ENCODE measurements at regions not wholly inside any gene's neighbourhood (a gene's known extent, or its start where the extent isn't known, plus 50 kb on each side); places are given as distances from the start of the nearest gene placed in this dataset.

DNA sequence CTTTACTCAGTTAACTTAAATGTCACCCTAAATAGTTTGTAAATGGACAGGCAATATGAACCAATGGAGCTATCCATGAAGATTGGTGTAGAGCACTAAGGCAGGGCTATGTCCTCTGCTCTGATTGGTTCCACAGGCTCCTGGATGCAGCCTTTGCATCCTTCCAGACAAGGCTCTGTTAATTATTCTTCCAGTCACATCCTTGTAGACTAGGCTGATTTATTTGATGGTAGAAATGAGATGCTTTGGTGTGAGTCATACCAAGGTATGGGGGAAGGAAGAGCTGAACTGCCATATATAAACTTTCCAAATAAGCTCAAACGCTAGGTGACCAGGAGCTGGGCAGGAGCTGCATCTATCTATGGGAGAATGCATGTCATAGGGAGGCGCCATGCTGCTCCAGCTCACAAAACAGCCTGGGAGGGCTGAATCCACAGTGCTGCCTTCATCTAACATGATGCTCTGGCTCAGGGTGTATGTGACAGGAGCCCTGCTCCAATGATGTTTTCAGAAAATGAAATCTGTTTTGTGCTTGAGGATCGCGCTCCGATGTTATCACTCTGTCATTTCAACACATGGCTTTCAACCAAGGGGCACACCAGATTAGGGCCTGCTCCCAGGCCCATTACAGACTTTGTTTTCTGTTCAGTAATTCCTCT, 818.0 kb upstream of the ZNF608 start:
- CTCF ChIA-PET, result no interaction called here
- H3K27ac ChIP-seq (ENCODE audit: low read length), result no peak overlapping the region
- no peaks in the 10 kb centered on the region for H3K27me3 ChIP-seq (replicated peaks in 1 of 2; ENCODE audit: control insufficient read depth in 2 of 2, extremely low read depth in 1 of 2, insufficient read depth in 2 of 2, low read length in 1 of 2)
- H3K27ac Mint-ChIP-seq, result no peak overlapping the region
- ATAC-seq (replicated peaks in 1 of 4), result no peak
- no peak overlapping the region for H3K4me3 Mint-ChIP-seq
- H3K4me3 ChIP-seq (ENCODE audit: control insufficient read depth in 1 of 2, extremely low read depth in 1 of 2, low read length in 1 of 2), result no peak overlapping the region
- DNase-seq, result no peak
- H3K9me3 Mint-ChIP-seq, result peaks cover 6 to 7% (median 7%) of the 10 kb centered on the region in 3 donors
- no peaks in the 10 kb centered on the region for H3K4me1 Mint-ChIP-seq
- no peaks in the 10 kb centered on the region for H3K36me3 Mint-ChIP-seq
- no peaks in the 10 kb centered on the region for H3K4me1 ChIP-seq (ENCODE audit: control insufficient read depth in 1 of 2, extremely low read depth in 1 of 2, insufficient read depth in 2 of 2, low read length in 2 of 2)
- no peaks in the 10 kb centered on the region for H3K27me3 Mint-ChIP-seq
- POLR2A ChIA-PET, result no interaction called here
- WGBS (ENCODE audit: insufficient coverage), result 72% methylated on average over 2 of the region's 5 CpGs
- no peaks in the 10 kb centered on the region for H3K9me3 ChIP-seq
- H3K36me3 ChIP-seq (ENCODE audit: control insufficient read depth in 2 of 2, extremely low read depth in 1 of 2, insufficient read depth in 1 of 2, low read length in 1 of 2), result no peaks in the 10 kb centered on the region

DNA sequence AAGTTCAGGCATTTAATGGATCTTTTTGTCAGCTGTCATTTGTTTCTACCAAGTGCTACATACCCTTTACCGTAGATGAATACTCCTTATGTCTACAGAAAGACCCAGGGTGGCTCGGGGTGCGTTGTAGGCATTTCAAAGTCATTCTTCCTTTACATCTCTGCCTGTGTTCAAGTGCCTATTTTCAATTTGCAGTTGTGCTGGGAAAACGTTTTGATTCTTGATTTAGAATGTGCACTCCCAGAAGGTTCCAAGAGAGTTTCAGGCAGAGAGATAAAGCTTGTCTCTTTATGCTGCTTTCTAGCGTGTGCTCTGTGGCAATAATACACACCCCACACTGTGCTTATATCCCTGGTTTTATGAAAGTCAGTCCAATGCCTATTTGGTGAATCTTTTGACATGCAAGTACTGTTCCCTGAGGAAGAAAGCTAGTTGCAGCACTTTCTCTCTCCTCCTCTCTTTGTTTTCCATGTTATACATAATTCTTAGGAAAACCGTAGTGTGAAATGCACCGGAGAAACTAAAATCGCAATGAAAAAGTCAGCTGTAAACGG, 828.1 kb upstream of the ZNF608 start:
- POLR2A ChIA-PET, result no interaction called here
- Mint-ChIP-seq H3K9me3 (peaks cover 6 to 14% (median 11%) of the 10 kb centered on the region in 3 donors), H3K4me1 (no peaks in the 10 kb centered on the region), H3K27ac (no peak overlapping the region), H3K4me3 (no peak overlapping the region), H3K27me3 (no peaks in the 10 kb centered on the region), H3K36me3 (no peaks in the 10 kb centered on the region)
- Histone ChIP-seq H3K36me3 (ENCODE audit: control insufficient read depth in 2 of 2, extremely low read depth in 1 of 2, insufficient read depth in 1 of 2, low read length in 1 of 2) (no peaks in the 10 kb centered on the region), H3K9me3 (no peaks in the 10 kb centered on the region), H3K27me3 (replicated peaks in 1 of 2; ENCODE audit: control insufficient read depth in 2 of 2, extremely low read depth in 1 of 2, insufficient read depth in 2 of 2, low read length in 1 of 2) (no peaks in the 10 kb centered on the region), H3K4me1 (ENCODE audit: control insufficient read depth in 1 of 2, extremely low read depth in 1 of 2, insufficient read depth in 2 of 2, low read length in 2 of 2) (no peaks in the 10 kb centered on the region), H3K27ac (ENCODE audit: low read length) (no peak overlapping the region), H3K4me3 (ENCODE audit: control insufficient read depth in 1 of 2, extremely low read depth in 1 of 2, low read length in 1 of 2) (no peak overlapping the region)
- DNase-seq, result no peak
- CTCF ChIA-PET, result no interaction called here
- 92% methylated on average over 3 of the region's 9 CpGs for WGBS (ENCODE audit: insufficient coverage)
- ATAC-seq (replicated peaks in 1 of 4), result no peak

DNA sequence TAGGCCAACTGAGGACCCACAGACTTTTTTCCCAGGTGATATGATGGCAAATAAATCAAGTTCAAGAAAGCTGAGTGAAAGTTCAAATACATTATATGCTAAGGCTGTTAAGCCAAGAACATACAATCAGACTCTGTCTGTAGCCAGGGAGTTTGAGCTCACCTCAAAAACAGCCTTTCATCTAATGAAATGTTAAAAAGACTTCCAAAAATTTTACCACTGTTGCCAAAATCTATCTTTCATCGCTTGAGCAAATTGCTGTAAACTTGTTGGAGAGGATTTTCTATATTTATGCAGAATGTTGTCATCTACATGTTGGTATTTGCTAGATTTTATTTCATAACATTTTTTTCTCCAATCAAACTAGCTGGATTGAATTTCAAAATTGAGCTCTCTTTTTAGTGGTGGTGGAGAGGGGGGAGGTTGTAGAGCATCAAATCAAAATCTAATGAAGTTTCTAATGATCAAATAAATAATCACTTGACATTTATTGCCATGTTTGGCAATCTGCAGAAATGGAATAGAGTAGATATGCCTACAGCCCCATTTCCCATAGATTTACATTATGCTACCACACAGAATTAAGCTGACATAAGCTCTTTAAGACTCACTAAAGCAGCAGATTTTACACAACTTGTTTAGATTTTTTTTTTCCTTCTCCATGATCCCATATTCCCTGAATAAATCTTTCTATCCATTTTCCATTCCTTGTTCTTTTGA, 828.9 kb upstream of the ZNF608 start:
- Mint-ChIP-seq H3K4me3 (no peak overlapping the region), H3K27ac (no peak overlapping the region)

DNA sequence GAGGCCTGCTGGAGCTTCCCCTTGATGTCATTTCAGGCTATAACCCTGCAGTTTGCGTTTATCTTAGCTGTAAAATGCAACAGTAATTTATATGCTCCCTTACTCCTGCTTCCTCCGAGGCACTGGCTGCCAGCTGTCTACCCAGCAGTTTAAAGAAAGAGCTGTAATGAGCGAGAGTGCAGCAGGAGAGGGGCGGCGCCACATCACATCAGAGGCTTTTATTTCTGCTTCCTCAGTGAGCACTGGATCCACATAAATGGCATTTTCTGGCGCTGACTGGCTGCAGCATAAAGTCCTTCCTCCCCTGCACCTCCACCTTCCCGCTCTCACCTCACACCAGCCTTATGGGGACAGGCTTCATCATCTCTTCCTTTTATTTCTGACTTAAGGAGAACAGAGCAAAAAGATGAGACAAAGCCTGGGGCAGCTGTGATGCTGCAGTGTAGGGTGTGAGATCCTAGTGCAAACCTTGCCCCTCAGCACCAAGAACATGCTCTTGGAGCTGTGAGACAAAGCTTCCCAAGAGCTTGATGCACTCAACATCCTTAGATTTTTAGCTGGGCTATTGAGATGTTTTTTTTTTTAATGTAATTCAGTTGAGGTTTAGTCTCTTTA, 829.6 kb upstream of the ZNF608 start:
- no peak for DNase-seq
- H3K4me1 Mint-ChIP-seq, result no peaks in the 10 kb centered on the region
- H3K4me3 Mint-ChIP-seq, result no peak overlapping the region
- POLR2A ChIA-PET, result no interaction called here
- CTCF ChIA-PET, result no interaction called here
- peaks cover 6 to 14% (median 13%) of the 10 kb centered on the region in 3 donors for H3K9me3 Mint-ChIP-seq
- Histone ChIP-seq H3K9me3 (no peaks in the 10 kb centered on the region), H3K36me3 (ENCODE audit: control insufficient read depth in 2 of 2, extremely low read depth in 1 of 2, insufficient read depth in 1 of 2, low read length in 1 of 2) (no peaks in the 10 kb centered on the region), H3K4me1 (ENCODE audit: control insufficient read depth in 1 of 2, extremely low read depth in 1 of 2, insufficient read depth in 2 of 2, low read length in 2 of 2) (no peaks in the 10 kb centered on the region), H3K27me3 (replicated peaks in 1 of 2; ENCODE audit: control insufficient read depth in 2 of 2, extremely low read depth in 1 of 2, insufficient read depth in 2 of 2, low read length in 1 of 2) (no peaks in the 10 kb centered on the region), H3K27ac (ENCODE audit: low read length) (no peak overlapping the region), H3K4me3 (ENCODE audit: control insufficient read depth in 1 of 2, extremely low read depth in 1 of 2, low read length in 1 of 2) (no peak overlapping the region)
- no peaks in the 10 kb centered on the region for H3K36me3 Mint-ChIP-seq
- no peak overlapping the region for H3K27ac Mint-ChIP-seq
- no peak for ATAC-seq (replicated peaks in 1 of 4)
- H3K27me3 Mint-ChIP-seq, result no peaks in the 10 kb centered on the region
- WGBS (ENCODE audit: insufficient coverage), result 51% methylated on average over 6 of the region's 7 CpGs

More for the DNA sequence above, 828.9 kb upstream of the ZNF608 start:
- DNase-seq (no peak), ATAC-seq (replicated peaks in 1 of 4) (no peak)
- Histone ChIP-seq H3K27ac (ENCODE audit: low read length) (no peak overlapping the region), H3K4me3 (ENCODE audit: control insufficient read depth in 1 of 2, extremely low read depth in 1 of 2, low read length in 1 of 2) (no peak overlapping the region), H3K9me3 (no peaks in the 10 kb centered on the region), H3K36me3 (ENCODE audit: control insufficient read depth in 2 of 2, extremely low read depth in 1 of 2, insufficient read depth in 1 of 2, low read length in 1 of 2) (no peaks in the 10 kb centered on the region), H3K4me1 (ENCODE audit: control insufficient read depth in 1 of 2, extremely low read depth in 1 of 2, insufficient read depth in 2 of 2, low read length in 2 of 2) (no peaks in the 10 kb centered on the region), H3K27me3 (replicated peaks in 1 of 2; ENCODE audit: control insufficient read depth in 2 of 2, extremely low read depth in 1 of 2, insufficient read depth in 2 of 2, low read length in 1 of 2) (no peaks in the 10 kb centered on the region)
- CTCF ChIA-PET, result no interaction called here
- Mint-ChIP-seq H3K9me3 (peaks cover 6 to 14% (median 11%) of the 10 kb centered on the region in 3 donors), H3K36me3 (no peaks in the 10 kb centered on the region), H3K27me3 (no peaks in the 10 kb centered on the region), H3K4me1 (no peaks in the 10 kb centered on the region)
- no CpG with 5 or more reads among the region's 1 CpG for WGBS (ENCODE audit: insufficient coverage)
- POLR2A ChIA-PET, result no interaction called here

DNA sequence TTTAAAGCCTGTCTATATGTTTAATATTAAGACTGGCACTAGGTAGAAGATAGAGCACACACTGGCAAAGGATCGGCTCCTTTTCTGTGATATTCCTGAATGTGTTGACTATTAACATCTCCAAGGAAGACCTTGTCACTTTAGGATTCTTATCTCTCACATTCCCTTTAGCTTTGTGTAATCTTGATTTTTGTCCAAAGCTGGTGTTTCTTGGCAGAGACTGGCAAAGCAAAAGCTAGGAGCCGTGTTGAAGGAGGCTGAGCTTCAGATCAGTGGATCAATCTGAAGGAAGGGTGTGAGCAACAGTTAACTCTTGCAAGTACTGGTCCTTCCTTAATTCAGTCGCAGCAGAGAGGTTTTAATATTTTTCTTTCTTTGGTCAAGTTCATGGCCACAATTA, 830.4 kb upstream of the ZNF608 start:
- ATAC-seq (replicated peaks in 1 of 4) (no peak), DNase-seq (no peak)
- Mint-ChIP-seq H3K36me3 (no peaks in the 10 kb centered on the region), H3K27ac (no peak overlapping the region), H3K9me3 (peaks cover 6 to 15% (median 14%) of the 10 kb centered on the region in 3 donors), H3K4me1 (no peaks in the 10 kb centered on the region), H3K27me3 (no peaks in the 10 kb centered on the region), H3K4me3 (no peak overlapping the region)
- 67% methylated on average over 1 of the region's 3 CpGs for WGBS (ENCODE audit: insufficient coverage)
- ChIA-PET CTCF (no interaction called here), POLR2A (interaction anchor here (0.6 to 0.7 kb wide), 2 partner anchors 22 to 796 kb away, joined by 3 to 7 read pairs; no protein-coding TSS in a partner anchor)
- no peaks in the 10 kb centered on the region for H3K9me3 ChIP-seq
- no peak overlapping the region for H3K27ac ChIP-seq (ENCODE audit: low read length)
- no peaks in the 10 kb centered on the region for H3K36me3 ChIP-seq (ENCODE audit: control insufficient read depth in 2 of 2, extremely low read depth in 1 of 2, insufficient read depth in 1 of 2, low read length in 1 of 2)
- no peak overlapping the region for H3K4me3 ChIP-seq (ENCODE audit: control insufficient read depth in 1 of 2, extremely low read depth in 1 of 2, low read length in 1 of 2)
- H3K27me3 ChIP-seq (replicated peaks in 1 of 2; ENCODE audit: control insufficient read depth in 2 of 2, extremely low read depth in 1 of 2, insufficient read depth in 2 of 2, low read length in 1 of 2), result no peaks in the 10 kb centered on the region
- no peaks in the 10 kb centered on the region for H3K4me1 ChIP-seq (ENCODE audit: control insufficient read depth in 1 of 2, extremely low read depth in 1 of 2, insufficient read depth in 2 of 2, low read length in 2 of 2)

DNA sequence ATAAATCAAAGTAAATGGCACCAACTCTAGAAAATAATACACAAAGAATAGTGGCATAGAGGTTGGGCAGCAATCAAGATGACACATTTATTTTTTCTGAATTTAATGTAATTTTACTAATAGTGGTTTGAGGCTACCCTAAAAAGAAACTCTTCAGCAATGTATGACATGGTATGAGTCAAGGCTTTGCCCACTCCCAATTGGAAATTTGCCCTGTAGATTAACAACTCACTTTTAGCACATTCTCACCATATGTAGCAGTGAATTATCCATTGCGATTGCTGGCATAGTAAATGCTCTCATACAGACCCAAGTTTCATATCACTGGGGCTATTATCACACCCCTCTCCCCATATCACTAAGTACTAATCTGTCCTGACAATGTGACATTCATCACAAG, 832.1 kb upstream of the ZNF608 start:
- no peaks in the 10 kb centered on the region for H3K4me1 Mint-ChIP-seq
- ATAC-seq (replicated peaks in 1 of 4) (no peak), DNase-seq (no peak)
- ChIA-PET CTCF (no interaction called here), POLR2A (no interaction called here)
- H3K4me1 ChIP-seq (ENCODE audit: control insufficient read depth in 1 of 2, extremely low read depth in 1 of 2, insufficient read depth in 2 of 2, low read length in 2 of 2), result no peaks in the 10 kb centered on the region
- H3K36me3 ChIP-seq (ENCODE audit: control insufficient read depth in 2 of 2, extremely low read depth in 1 of 2, insufficient read depth in 1 of 2, low read length in 1 of 2), result no peaks in the 10 kb centered on the region
- H3K27me3 Mint-ChIP-seq, result no peaks in the 10 kb centered on the region
- no peak overlapping the region for H3K4me3 Mint-ChIP-seq
- no peaks in the 10 kb centered on the region for H3K9me3 ChIP-seq
- no peaks in the 10 kb centered on the region for H3K27me3 ChIP-seq (replicated peaks in 1 of 2; ENCODE audit: control insufficient read depth in 2 of 2, extremely low read depth in 1 of 2, insufficient read depth in 2 of 2, low read length in 1 of 2)
- WGBS (ENCODE audit: insufficient coverage), result 58% methylated on average over 1 of the region's 1 CpG
- peaks cover 2 to 11% (median 9%) of the 10 kb centered on the region in 3 donors for H3K9me3 Mint-ChIP-seq
- H3K27ac Mint-ChIP-seq, result no peak overlapping the region
- H3K36me3 Mint-ChIP-seq, result no peaks in the 10 kb centered on the region
- no peak overlapping the region for H3K4me3 ChIP-seq (ENCODE audit: control insufficient read depth in 1 of 2, extremely low read depth in 1 of 2, low read length in 1 of 2)
- H3K27ac ChIP-seq (ENCODE audit: low read length), result no peak overlapping the region

Measured in T-cell (primary cell).